HG03108 (cell line): ENCODE measurements at regions not wholly inside any gene's neighbourhood (a gene's known extent, or its start where the extent isn't known, plus 50 kb on each side); places are given as distances from the start of the nearest gene placed in this dataset.
"Not testable (repeated sequence)": the region's sequence is repeated elsewhere in the genome, so short reads cannot be mapped to it uniquely, and the experiment has no call there.

Experiments used
- ATAC-seq: cut with Tn5 transposase; IDR thresholded peaks from one replicate; pipeline ENCODE4 v1.9.1; 2021; ENCODE audit warnings: moderate library complexity; ENCODE audit not compliant: unreplicated experiment

- ATAC-seq = not testable (repeated sequence)
Measured at GRCh38 chr2:91520972-91521535, 2829.6 kb downstream of the RPIA start.

GRCh38 chr2:91521944-91522343, 2830.5 kb downstream of the RPIA start:
- not testable (repeated sequence) for ATAC-seq

- ATAC-seq = not testable (repeated sequence)
Measured at GRCh38 chr2:91522877-91523276, 2831.4 kb downstream of the RPIA start.

GRCh38 chr2:91523751-91524150, 2832.3 kb downstream of the RPIA start:
- ATAC-seq = not testable (repeated sequence)

- not testable (repeated sequence) for ATAC-seq
Measured at GRCh38 chr2:91525587-91525986, 2834.1 kb downstream of the RPIA start.

- ATAC-seq = not testable (repeated sequence)
Measured at GRCh38 chr2:91526083-91526482, 2834.6 kb downstream of the RPIA start.

- not testable (repeated sequence) for ATAC-seq
Measured at GRCh38 chr2:91527056-91527455, 2835.6 kb downstream of the RPIA start.

GRCh38 chr2:91527491-91528031, 2836.1 kb downstream of the RPIA start:
- ATAC-seq = not testable (repeated sequence)

- not testable (repeated sequence) for ATAC-seq
Measured at GRCh38 chr2:91528361-91528760, 2836.9 kb downstream of the RPIA start.

- not testable (repeated sequence) for ATAC-seq
Measured at GRCh38 chr2:91536109-91536508, 2844.6 kb downstream of the RPIA start.

GRCh38 chr2:91536549-91537263, 2845.2 kb downstream of the RPIA start:
- not testable (repeated sequence) for ATAC-seq

- ATAC-seq = not testable (repeated sequence)
Measured at GRCh38 chr2:91549316-91549715, 2857.8 kb downstream of the RPIA start.

- ATAC-seq = not testable (repeated sequence)
Measured at GRCh38 chr2:91558234-91558633, 2866.8 kb downstream of the RPIA start.

- not testable (repeated sequence) for ATAC-seq
Measured at GRCh38 chr2:91559269-91559668, 2867.8 kb downstream of the RPIA start.

GRCh38 chr2:91559886-91560614, 2868.6 kb downstream of the RPIA start:
- ATAC-seq = not testable (repeated sequence)

- not testable (repeated sequence) for ATAC-seq
Measured at GRCh38 chr2:91562184-91562583, 2870.7 kb downstream of the RPIA start.

GRCh38 chr2:91564700-91565099, 2873.2 kb downstream of the RPIA start:
- ATAC-seq = not testable (repeated sequence)

GRCh38 chr2:91565689-91566430, 2874.4 kb downstream of the RPIA start:
- ATAC-seq = not testable (repeated sequence)

- ATAC-seq = not testable (repeated sequence)
Measured at GRCh38 chr2:91566611-91567010, 2875.1 kb downstream of the RPIA start.

- not testable (repeated sequence) for ATAC-seq
Measured at GRCh38 chr2:91567546-91568335, 2876.3 kb downstream of the RPIA start.
